Peyer's patch (tissue), 4 donors: ENCODE measurements at regions not wholly inside any gene's neighbourhood (a gene's known extent, or its start where the extent isn't known, plus 50 kb on each side); places are given as distances from the start of the nearest gene placed in this dataset.

Experiments used
- CTCF ChIP-seq, 6 experiments: fragments of 450-650 bp in 4 of 6; fragments of 200-600 bp in 2 of 6; sonication (generic) in 1 of 6; IDR thresholded peaks; one replicate each; pipeline ENCODE4 v1.5.1; 2017 to 2019; ENCODE audit warnings: antibody characterized with exemption in 6 of 6, mild to moderate bottlenecking in 3 of 6, moderate library complexity in 1 of 6
- POLR2A ChIP-seq, 2 donors: fragments of 450-650 bp; IDR thresholded peaks; one replicate each; pipeline ENCODE4 v1.5.1; 2017; ENCODE audit warnings: antibody characterized with exemption in 2 of 2, mild to moderate bottlenecking in 2 of 2, moderate library complexity in 2 of 2

- peak in 3 of 6 experiments; percentile 11 to 62 (median 34) for TF ChIP-seq CTCF (IDR thresholded peaks at IDR 0.05)
- no peak for TF ChIP-seq POLR2A (IDR thresholded peaks at IDR 0.05)
Observed at GRCh38 chrX:95764972-95765451, 919.6 kb upstream of the DIAPH2 start.
